ENCODE measurements at regions not wholly inside any gene's neighbourhood (a gene's known extent, or its start where the extent isn't known, plus 50 kb on each side); places are given as distances from the start of the nearest gene placed in this dataset.

GRCh38 chr6:115053169-115053860 lies 710.5 kb upstream of the HS3ST5 start:
- Histone ChIP-seq H3K36me3 (ENCODE audit: control insufficient read depth in 1 of 2, insufficient read depth in 2 of 2, low read length in 2 of 2) (no peaks in the 10 kb centered on the region), H3K79me2 (ENCODE audit: insufficient read depth, low read length) (no peaks in the 10 kb centered on the region), H3K4me3 (replicated peaks in 1 of 2; ENCODE audit: low read depth in 1 of 2, low read length in 2 of 2) (no peak overlapping the region), H4K20me1 (ENCODE audit: insufficient read depth) (no peaks in the 10 kb centered on the region), H3K27me3 (ENCODE audit: insufficient read depth, low read length) (no peaks in the 10 kb centered on the region), H3K9ac (ENCODE audit: low read length) (no peak overlapping the region), H2AFZ (ENCODE audit: low read depth, low read length, poor library complexity, severe bottlenecking) (no peak overlapping the region), H3K9me2 (ENCODE audit: insufficient read depth) (no peaks in the 10 kb centered on the region), H3K4me2 (ENCODE audit: low read length) (no peak overlapping the region), H3K9me3 (ENCODE audit: control insufficient read depth in 1 of 2, insufficient read depth in 1 of 2, low read depth in 1 of 2, low read length in 2 of 2) (no peaks in the 10 kb centered on the region), H3K4me1 (ENCODE audit: control insufficient read depth in 1 of 2, insufficient read depth in 2 of 2, low read length in 2 of 2) (no peaks in the 10 kb centered on the region), H3K27ac (ENCODE audit: low read depth, low read length) (no peak overlapping the region)
- POLR2A ChIA-PET: no interaction called here
- ATAC-seq: no peak
- RAD21 ChIA-PET (ENCODE audit: low non-redundant PET in 1 of 2, low total read pairs in 2 of 2, uncharacterized antibody in 2 of 2, unreplicated experiment in 2 of 2): no interaction called here
- no TSS peak for BruUV-seq (replicated peaks)
- DNase-seq (ENCODE audit: low read depth, low spot score): no peak
- CTCF ChIA-PET: no interaction called here
- TF ChIP-seq ELF1 (IDR thresholded peaks at IDR 0.05; ENCODE audit: borderline replicate concordance, low read depth): no peak
- intact Hi-C loops (cut with micrococcal nuclease): no loop called here

DNA sequence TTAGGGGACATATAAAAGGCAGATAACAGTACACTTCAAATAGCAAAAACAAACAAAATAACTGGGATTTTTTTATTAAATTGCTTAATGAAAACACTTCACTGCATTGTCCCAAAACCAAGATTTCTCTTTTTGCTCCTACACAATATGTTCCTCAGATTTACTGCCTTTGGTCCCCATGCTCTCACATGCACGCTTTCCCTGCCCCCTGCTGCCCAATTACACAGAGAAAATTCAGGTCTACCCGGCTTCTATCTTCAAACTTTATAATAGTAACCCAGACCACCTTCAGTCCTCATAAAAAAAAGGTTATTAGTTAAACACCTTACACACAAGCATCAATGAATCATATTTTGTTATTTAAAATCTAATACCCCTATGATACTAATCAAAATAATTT lies 673.8 kb upstream of the HS3ST5 start:
- H4K20me1 ChIP-seq (ENCODE audit: insufficient read depth): no peaks in the 10 kb centered on the region
- POLR2A ChIA-PET: no interaction called here
- no peak overlapping the region for H2AFZ ChIP-seq (ENCODE audit: low read depth, low read length, poor library complexity, severe bottlenecking)
- H3K27ac ChIP-seq (ENCODE audit: low read depth, low read length): no peak overlapping the region
- intact Hi-C loops (cut with micrococcal nuclease): no loop called here
- no peak overlapping the region for H3K4me3 ChIP-seq (replicated peaks in 1 of 2; ENCODE audit: low read depth in 1 of 2, low read length in 2 of 2)
- H3K4me1 ChIP-seq (ENCODE audit: control insufficient read depth in 1 of 2, insufficient read depth in 2 of 2, low read length in 2 of 2): no peaks in the 10 kb centered on the region
- TF ChIP-seq SRF (IDR thresholded peaks at IDR 0.05; ENCODE audit: low read depth) (no peak), ELF1 (IDR thresholded peaks at IDR 0.05; ENCODE audit: borderline replicate concordance, low read depth) (no peak), POLR2A (IDR thresholded peaks at IDR 0.05; ENCODE audit: borderline replicate concordance, extremely low read depth, insufficient read depth, insufficient read length) (no peak), SP1 (IDR thresholded peaks at IDR 0.05; ENCODE audit: low read depth) (no peak), EZH2phosphoT487 (IDR thresholded peaks at IDR 0.05; ENCODE audit: borderline replicate concordance) (no peak), CEBPB (IDR thresholded peaks at IDR 0.05; ENCODE audit: low read depth) (no peak), EZH2 (IDR thresholded peaks at IDR 0.05) (no peak), RAD21 (IDR thresholded peaks at IDR 0.05; ENCODE audit: low read depth) (no peak)
- TF ChIP-seq, protein P1, sequence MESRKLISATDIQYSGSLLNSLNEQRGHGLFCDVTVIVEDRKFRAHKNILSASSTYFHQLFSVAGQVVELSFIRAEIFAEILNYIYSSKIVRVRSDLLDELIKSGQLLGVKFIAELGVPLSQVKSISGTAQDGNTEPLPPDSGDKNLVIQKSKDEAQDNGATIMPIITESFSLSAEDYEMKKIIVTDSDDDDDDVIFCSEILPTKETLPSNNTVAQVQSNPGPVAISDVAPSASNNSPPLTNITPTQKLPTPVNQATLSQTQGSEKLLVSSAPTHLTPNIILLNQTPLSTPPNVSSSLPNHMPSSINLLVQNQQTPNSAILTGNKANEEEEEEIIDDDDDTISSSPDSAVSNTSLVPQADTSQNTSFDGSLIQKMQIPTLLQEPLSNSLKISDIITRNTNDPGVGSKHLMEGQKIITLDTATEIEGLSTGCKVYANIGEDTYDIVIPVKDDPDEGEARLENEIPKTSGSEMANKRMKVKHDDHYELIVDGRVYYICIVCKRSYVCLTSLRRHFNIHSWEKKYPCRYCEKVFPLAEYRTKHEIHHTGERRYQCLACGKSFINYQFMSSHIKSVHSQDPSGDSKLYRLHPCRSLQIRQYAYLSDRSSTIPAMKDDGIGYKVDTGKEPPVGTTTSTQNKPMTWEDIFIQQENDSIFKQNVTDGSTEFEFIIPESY (IDR thresholded peaks at IDR 0.05; ENCODE audit: extremely low read depth, insufficient replicate concordance, low read length): no peak
- H3K79me2 ChIP-seq (ENCODE audit: insufficient read depth, low read length): no peaks in the 10 kb centered on the region
- no peak overlapping the region for H3K9ac ChIP-seq (ENCODE audit: low read length)
- no peak for ATAC-seq
- CTCF ChIA-PET: no interaction called here
- BruUV-seq (replicated peaks): no TSS peak
- RAD21 ChIA-PET (ENCODE audit: low non-redundant PET in 1 of 2, low total read pairs in 2 of 2, uncharacterized antibody in 2 of 2, unreplicated experiment in 2 of 2): no interaction called here
- H3K9me3 ChIP-seq (ENCODE audit: control insufficient read depth in 1 of 2, insufficient read depth in 1 of 2, low read depth in 1 of 2, low read length in 2 of 2): no peaks in the 10 kb centered on the region; a peak in 1 of 4 replicates
- no peak overlapping the region for H3K4me2 ChIP-seq (ENCODE audit: low read length)
- no peaks in the 10 kb centered on the region for H3K27me3 ChIP-seq (ENCODE audit: insufficient read depth, low read length)
- no peak for DNase-seq (ENCODE audit: low read depth, low spot score)
- H3K36me3 ChIP-seq (ENCODE audit: control insufficient read depth in 1 of 2, insufficient read depth in 2 of 2, low read length in 2 of 2): no peaks in the 10 kb centered on the region
- H3K9me2 ChIP-seq (ENCODE audit: insufficient read depth): no peaks in the 10 kb centered on the region
